HG03457 (cell line): ENCODE measurements at regions not wholly inside any gene's neighbourhood (a gene's known extent, or its start where the extent isn't known, plus 50 kb on each side); places are given as distances from the start of the nearest gene placed in this dataset.

Source experiments
- ATAC-seq: cut with Tn5 transposase; IDR thresholded peaks from one replicate; pipeline ENCODE4 v1.9.1; 2021; ENCODE audit warnings: moderate number of reproducible peaks; ENCODE audit not compliant: unreplicated experiment

DNA sequence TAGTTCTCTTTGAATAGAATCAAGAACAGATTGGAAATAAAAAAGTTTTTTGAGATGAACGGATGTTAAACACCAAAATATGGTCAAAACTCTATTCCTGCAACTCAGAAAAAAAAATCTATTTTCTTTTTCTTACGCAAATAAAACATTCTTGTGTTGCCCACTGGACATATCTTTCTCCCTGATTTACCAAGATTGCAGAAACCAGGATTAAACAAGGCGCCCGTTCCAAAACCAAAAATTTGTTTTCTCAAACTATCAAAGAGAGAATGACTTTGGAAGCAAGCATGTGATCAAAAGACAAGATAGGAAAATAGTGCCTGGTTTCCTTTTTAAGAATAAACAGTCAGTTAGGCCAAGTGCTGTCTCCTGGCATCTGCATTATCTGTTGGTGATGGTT, 273.1 kb downstream of the CLIC5 start:
- ATAC-seq, result no peak

GRCh38 chr6:45741437-45742171, 274.1 kb downstream of the CLIC5 start:
- ATAC-seq, result peak; percentile 54

DNA sequence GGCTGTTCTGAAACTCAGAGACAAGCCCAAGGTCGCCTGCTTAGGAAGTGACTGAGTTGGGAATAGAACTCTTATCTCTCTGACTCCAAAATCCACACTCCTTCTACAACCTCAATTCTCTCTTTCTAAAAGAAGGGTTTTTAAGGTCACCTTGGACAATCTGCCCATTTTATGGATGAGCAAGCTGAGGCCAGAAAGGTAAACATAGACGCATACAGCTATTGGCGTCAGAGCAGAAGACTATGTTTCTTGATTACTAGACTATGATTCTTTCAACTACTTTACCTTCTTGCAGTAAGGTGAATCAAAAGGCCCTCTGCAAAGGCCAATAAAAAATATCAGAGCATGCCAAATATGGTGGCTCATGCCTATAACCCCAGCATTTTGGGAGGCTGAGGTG, 276.6 kb downstream of the CLIC5 start:
- ATAC-seq, result no peak

DNA sequence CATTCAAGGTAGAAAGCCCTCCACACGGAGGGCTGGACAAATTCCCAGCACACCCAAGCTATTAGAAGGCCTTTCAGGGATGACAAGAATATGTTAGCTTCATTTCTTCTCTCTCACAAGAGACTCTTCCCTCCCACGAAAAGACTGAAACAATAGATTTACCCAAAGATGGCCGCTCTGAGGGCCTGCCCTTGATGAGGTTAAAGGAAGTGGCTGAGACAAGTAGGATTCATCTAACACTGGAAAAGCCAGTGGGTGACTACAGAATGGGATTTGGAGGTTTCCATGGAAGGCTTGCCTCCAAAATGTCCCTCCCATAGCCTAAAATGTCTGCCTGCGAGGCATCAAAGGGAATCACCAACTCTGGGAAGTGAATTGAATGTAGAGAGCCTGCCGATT, 277.6 kb downstream of the CLIC5 start:
- no peak for ATAC-seq

- peak; percentile 55 for ATAC-seq
Measured at GRCh38 chr6:45737331-45738056, 278.2 kb downstream of the CLIC5 start.

DNA sequence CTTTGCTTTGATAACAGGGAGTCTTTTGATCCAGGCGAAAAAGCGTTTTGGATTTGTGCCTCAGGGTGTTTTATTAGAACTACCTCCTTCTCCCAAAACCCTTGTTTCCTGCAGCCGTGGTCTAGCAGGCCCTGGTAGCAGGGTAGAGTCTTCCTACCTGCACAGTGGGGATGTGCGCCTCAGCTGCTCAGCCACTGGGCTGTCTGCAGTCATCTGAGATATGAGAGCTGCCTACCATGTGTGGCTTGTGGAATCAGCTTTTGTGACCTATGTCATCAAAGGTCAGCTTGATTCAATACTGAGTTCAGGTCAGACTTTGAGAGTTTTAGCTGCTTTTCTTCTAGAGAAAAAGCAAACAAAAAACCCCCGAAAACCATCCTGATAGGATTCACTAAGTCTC, 279.5 kb downstream of the CLIC5 start:
- no peak for ATAC-seq

- ATAC-seq, result no peak
Measured at GRCh38 chr6:45732731-45733130, 282.9 kb downstream of the CLIC5 start.

DNA sequence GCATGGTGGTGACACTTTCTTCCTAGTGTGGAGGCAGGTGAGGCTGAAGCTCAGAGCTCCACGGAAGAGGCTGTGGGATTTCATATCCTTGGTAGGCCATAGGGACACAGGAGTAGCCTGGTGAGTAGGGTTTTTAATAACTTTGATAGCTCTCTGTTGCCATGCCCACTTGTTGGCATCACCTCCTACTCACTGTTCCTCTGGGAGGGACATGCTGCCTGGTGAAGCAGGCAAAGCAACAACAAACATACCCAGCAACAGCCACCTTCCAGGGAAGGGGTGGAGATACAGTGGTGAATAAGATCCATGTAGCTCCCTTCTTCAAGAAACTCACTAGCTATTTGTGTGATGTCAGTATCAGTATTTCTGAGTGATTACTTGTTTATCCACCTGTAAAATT, 285.4 kb downstream of the CLIC5 start:
- no peak for ATAC-seq

DNA sequence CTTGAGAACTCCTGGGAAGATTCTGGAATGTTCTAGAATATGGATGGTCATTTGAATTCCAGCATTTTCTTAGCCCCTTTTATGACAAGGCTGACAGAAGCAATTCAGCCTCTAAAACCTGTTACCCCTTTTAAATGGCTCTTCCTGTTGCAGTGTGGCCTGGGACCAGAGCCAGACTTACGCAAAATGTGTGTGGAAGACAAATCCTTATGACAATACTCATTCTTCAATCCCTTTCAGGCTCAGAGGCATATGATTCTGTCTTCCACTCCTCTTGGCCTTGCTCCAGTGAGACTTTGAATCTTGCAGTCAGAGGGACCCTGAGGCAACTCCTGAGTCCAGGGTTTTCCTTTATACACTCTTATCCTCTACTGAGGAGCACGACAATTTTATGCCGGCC, 287.0 kb downstream of the CLIC5 start:
- ATAC-seq, result no peak

DNA sequence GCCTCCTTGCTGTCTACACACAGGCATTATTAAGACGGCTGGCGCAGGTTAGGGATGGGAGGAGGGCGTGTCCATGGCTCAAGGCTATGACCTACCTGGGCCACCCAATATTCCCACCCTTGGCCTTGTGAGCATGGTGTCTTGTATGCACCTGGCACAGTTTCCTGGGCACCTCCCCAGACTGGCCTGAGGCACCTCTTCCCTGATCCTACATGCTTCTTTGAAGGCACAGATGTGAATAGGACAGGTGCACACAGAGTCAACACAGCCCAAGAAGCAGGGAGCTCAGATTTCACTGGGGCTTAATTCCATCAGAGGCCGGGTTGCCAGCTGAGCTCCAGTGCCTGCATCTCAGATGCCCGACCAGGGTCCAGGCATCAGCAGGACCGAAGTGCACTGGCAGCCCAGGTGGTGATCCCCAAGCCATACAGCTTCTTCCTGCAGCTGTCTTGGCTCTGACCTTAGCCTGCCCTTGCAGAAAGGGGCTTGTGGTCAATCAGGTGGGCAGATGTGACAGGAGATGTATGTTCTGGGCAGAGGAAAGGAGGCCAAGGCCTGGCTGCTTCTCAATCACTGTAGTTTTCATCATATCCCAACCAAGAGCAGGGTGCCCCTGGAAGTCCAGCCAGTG, 287.7 kb downstream of the CLIC5 start:
- no peak for ATAC-seq

GRCh38 chr6:45727228-45727627, 288.4 kb downstream of the CLIC5 start:
- ATAC-seq, result no peak

DNA sequence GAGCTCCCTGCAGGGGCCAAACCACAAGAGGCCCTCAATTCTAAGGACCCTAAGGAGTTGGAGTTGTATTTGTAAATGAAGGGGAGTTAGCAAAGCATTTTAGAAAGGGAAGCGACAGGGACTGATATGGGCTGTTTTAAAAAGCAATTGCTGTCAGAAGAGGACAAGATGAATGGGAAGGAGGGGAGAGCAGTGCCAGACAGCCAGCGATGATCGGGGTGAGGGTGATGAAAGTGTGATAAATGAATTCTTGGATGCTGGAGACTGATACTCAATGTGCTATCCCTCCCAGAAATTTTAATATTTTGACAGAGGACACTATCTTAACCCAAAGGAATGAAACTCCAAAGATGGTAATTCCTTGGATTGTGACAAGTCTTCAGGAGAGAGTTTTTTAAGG, 289.2 kb downstream of the CLIC5 start:
- no peak for ATAC-seq

DNA sequence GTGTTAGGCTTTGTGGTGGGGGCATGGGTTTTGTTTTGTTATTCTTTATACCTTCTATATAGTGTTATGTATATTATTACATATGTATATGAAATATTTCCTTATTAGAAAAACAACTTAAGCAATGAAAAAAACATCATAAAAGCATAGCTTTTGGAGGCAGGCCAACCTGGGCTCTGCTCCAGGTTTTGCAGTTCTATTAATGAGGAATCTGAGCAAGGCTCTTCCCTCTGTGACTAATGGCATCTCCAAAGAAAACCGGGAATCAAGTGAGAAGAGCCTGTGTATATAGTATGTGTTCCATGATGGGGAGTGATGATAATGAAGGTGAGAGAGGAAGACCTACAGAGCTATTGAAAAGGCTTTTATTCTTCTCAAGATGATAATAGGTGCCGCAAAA, 291.1 kb downstream of the CLIC5 start:
- ATAC-seq, result no peak

DNA sequence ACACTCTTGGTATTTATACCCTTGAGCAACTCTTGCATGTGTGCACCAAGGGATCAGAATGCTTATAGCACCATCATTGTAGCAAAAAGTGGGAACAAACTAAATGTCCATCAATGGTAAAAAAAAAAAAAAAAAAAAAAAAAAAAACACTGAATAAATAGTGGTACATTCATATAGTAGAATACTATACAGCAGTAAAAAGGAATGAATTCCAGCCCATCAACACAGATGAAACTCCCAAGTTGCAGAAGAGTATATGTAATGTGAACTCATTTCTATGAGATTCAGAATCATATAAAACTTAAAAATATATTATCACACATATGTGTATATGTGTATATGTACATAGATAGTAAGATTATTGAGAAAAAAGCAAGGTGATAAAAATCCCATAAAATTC, 291.6 kb downstream of the CLIC5 start:
- no peak for ATAC-seq

DNA sequence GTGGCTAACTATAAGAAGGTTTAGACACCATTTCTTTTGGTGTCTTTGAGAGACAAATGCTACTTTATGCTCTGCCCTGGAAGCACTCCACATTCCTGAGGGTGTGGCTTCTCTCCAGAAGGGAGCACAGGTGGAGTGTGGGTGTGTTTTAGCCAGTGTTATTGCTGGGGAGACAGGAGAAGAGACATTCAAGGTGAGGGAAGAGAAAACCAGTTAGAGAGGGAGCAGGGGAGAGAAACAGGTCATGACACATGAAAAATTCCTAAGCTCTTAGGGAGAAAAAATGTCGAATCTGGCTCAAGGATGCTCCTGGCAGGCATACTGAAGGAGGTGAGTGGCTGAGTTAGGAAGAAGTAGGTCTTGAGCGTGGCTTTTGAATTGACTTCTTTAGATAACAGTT, 292.8 kb downstream of the CLIC5 start:
- no peak for ATAC-seq

DNA sequence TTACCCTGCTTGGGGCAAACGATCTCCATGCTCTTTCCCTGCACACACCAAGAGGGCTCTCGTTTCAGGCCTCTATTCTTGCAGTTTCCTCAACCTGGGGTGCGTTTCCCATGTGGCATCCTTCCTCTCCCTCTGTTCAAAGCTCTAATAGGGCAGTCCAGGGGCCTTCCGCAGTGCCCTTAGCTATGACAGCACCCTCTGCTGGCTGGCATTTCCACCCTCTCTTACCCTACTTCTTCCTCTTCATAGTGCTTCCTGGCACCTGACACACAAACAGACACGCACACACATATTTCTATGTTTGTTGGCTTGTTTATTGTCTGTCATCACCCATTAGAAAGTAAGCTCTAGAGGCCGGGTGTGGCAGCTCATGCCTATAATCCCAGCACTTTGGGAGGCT, 294.0 kb downstream of the CLIC5 start:
- ATAC-seq, result no peak

GRCh38 chr6:45718871-45719270, 296.8 kb downstream of the CLIC5 start:
- no peak for ATAC-seq

DNA sequence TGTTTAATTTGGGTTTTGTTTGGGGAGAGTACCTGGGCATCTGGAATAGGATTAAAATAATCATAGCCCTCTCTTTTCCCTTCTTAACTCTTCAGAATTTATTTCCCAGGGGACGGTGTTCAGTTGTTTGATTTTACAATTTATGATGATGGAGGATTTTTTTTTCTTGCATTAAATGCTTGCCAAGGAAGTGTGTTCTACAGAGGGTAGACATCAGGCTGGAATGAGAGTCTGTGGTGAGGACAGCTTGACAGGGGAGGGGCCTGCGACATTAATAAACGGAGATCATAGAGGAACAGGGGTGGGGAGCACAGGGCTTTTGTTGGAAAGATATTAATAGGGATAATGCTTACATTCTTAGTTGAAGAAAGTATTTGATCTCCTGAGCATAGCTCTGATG, 297.5 kb downstream of the CLIC5 start:
- ATAC-seq, result no peak

DNA sequence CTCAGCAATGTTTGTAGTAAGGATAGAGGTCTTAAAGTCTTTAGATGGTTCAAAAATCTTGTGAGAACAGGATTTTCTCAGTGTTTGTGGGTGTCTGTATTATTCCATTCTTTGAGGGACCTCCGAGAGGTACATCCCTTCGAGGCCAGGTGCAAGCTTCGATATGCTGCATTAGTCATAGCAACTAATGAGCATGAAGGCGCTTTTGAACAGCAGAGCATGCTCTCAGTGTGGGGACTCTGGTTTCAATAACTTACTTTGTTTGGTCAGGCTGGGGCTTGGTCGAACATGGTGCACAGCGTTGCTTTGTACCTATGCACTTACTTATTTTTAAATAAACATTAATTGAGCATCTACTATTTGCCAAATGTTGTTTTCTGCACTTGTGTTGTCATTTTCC, 297.9 kb downstream of the CLIC5 start:
- ATAC-seq, result no peak

GRCh38 chr6:45717027-45717426, 298.6 kb downstream of the CLIC5 start:
- ATAC-seq, result no peak

DNA sequence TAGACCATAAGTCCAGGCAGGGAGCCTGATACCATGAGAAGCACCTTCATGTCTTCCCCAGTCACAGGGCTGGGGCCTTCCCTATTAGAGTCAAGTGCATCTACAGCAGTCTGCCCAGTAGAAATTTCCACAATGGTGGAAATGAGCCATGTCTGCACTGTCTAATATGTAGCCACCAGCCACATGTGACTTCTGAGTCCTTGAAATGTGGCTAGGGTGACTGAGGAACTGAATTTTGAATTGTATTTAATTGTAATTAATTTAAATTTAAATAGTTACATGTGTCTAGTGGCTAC, 300.2 kb downstream of the CLIC5 start:
- no peak for ATAC-seq

DNA sequence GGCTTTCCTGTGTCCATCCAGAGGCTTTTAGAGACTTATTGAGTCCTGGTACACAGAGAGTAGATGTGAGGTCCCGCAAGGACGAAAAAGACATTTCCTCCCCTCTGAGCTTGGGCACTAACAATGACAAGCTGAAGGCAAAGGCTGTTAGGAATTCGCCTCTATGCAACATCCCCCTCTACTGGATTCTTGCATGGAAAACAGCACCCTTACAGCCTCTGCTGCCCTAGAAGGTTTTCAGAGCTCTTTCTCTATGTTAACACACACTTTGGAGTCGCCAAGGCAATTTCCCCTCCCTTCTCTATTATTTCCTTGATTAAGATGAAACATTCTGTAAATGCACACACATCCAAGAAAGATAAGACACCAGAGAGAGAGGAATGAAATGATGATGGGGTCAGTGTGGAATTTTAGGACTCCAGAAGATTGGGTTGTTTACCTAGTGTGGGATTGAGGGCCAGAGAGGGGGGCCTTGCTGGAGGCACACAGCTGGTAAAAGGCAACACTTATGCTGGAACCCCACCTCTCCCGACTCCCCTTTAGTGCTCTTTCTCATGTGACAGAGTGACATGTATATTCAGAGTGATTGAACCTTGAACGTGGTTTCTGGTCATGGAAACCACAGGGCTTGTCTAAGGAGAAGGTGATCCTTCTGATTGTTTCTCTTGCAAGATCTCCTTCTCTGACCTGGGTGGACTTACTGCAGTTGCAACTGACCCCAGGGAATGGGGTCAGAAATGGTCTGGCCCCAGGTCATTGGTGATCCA, 300.7 kb downstream of the CLIC5 start:
- ATAC-seq, result no peak
